HEK293 (cell line): ENCODE measurements at regions not wholly inside any gene's neighbourhood (a gene's known extent, or its start where the extent isn't known, plus 50 kb on each side); places are given as distances from the start of the nearest gene placed in this dataset.

Source experiments
- CTCF ChIP-seq: fragments of 450-650 bp; formaldehyde crosslinking; IDR thresholded peaks from 2 replicates; pipeline ENCODE4 v1.5.1; 2016; ENCODE audit warnings: missing biosample characterization, missing genetic modification characterization
- KLF10 ChIP-seq: fragments of 450-650 bp; IDR thresholded peaks from 2 replicates; pipeline ENCODE4 v1.5.1; 2018; ENCODE audit warnings: missing biosample characterization, mild to moderate bottlenecking, missing genetic modification characterization
- MEIS1 ChIP-seq: sonication (generic); formaldehyde crosslinking; IDR thresholded peaks from 2 replicates; pipeline ENCODE4 v1.8.1; 2022; ENCODE audit warnings: missing genetic modification reagents, mild to moderate bottlenecking, borderline replicate concordance
- ZBTB48 ChIP-seq: fragments of 450-650 bp; formaldehyde crosslinking; IDR thresholded peaks from 2 replicates; pipeline ENCODE4 v1.5.1; 2016; ENCODE audit warnings: missing biosample characterization, missing genetic modification characterization
- ZBTB8A ChIP-seq: fragments of 450-650 bp; formaldehyde crosslinking; IDR thresholded peaks from 2 replicates; pipeline ENCODE4 v1.5.1; 2016; ENCODE audit warnings: missing biosample characterization, missing genetic modification characterization
- ZNF10 ChIP-seq: fragments of 450-650 bp; formaldehyde crosslinking; IDR thresholded peaks from 2 replicates; pipeline ENCODE4 v1.5.1; 2017; ENCODE audit warnings: missing biosample characterization, missing genetic modification characterization
- ZNF202 ChIP-seq: fragments of 450-650 bp; formaldehyde crosslinking; IDR thresholded peaks from 2 replicates; pipeline ENCODE4 v1.5.1; 2016; ENCODE audit warnings: missing biosample characterization, missing genetic modification characterization, borderline replicate concordance
- ZNF24 ChIP-seq: fragments of 450-650 bp; formaldehyde crosslinking; IDR thresholded peaks from 2 replicates; pipeline ENCODE4 v1.5.1; 2016; ENCODE audit warnings: missing biosample characterization, missing genetic modification characterization
- ZNF354C ChIP-seq: fragments of 450-650 bp; formaldehyde crosslinking; IDR thresholded peaks from 2 replicates; pipeline ENCODE4 v1.5.1; 2016; ENCODE audit warnings: missing biosample characterization, missing genetic modification characterization, low read depth, borderline replicate concordance
- ZNF518A ChIP-seq: fragments of 450-650 bp; formaldehyde crosslinking; conservative IDR thresholded peaks from 2 replicates; pipeline ENCODE4 v1.5.1; 2016; ENCODE audit warnings: low read depth, missing biosample characterization, missing genetic modification characterization
- ZNF658 ChIP-seq: fragments of 450-650 bp; formaldehyde crosslinking; IDR thresholded peaks from 2 replicates; pipeline ENCODE4; 2016; ENCODE audit warnings: missing biosample characterization, missing genetic modification characterization
- ZNF777 ChIP-seq: fragments of 450-650 bp; formaldehyde crosslinking; IDR thresholded peaks from 2 replicates; pipeline ENCODE4 v1.5.1; 2017; ENCODE audit warnings: missing biosample characterization, missing genetic modification characterization, borderline replicate concordance

GRCh38 chr7:86956567-86956966 is 102.9 kb downstream of the ELAPOR2 start:
- TF ChIP-seq ZNF777 (tag by site-specific recombination) (no peak), ZNF518A (no peak), CTCF (tag by site-specific recombination) (no peak), KLF10 (tag by site-specific recombination) (no peak), ZNF202 (no peak), ZNF10 (tag by site-specific recombination) (no peak), ZBTB8A (tag by site-specific recombination) (no peak), ZNF658 (no peak), ZNF24 (tag by site-specific recombination) (no peak), MEIS1 (CRISPR knock-in tag) (no peak), ZBTB48 (tag by site-specific recombination) (no peak), ZNF354C (tag by site-specific recombination) (no peak)
